Renal pelvis (tissue), 1 donor: ENCODE measurements at regions not wholly inside any gene's neighbourhood (a gene's known extent, or its start where the extent isn't known, plus 50 kb on each side); places are given as distances from the start of the nearest gene placed in this dataset.

Experiments used
- DNase-seq: peaks from one replicate; pipeline ENCODE4 v3.0.0-alpha.2; 2013

GRCh38 chr6:50217841-50218240 lies 168.1 kb upstream of the DEFB112 start:
- DNase-seq, result no peak

DNA sequence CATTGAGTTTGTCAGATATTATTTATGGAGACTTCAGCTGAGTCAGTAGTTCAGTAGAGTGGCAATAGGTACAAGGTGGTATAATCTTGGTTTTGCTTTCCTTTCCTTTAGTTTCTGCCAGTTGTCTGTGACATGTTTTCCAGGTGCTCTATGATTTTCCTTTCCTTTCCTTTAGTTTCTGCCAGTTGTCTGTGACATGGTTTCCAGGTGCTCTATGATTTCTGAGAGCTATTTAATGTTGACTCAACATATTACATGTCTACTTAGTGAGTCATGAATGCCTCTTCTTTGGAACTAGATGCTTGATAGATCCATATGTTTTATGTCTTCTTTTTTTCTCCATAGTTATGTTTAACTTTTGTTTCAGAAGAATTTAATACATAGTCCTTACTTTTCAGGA lies 186.4 kb upstream of the DEFB112 start:
- DNase-seq, result no peak

DNA sequence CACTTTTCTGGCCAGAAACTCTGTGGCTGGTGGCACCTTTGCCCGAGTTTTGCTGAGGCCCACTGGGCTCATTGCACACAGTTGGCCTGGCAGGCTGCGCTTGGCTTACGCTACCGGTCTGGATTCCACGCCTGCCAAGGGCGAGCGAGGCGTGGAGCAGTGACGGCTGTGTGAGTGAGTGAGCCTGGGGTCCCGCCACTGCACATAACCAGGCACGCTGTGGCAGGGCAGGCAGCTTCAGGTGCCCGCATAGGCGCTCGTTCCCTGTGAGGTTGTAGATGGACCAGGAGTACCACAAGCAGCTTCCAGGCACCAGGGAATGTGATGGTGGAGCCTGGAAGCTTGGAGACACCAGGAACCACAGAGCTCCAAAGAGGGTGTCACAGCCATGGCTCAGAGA lies 190.1 kb upstream of the DEFB112 start:
- no peak for DNase-seq

DNA sequence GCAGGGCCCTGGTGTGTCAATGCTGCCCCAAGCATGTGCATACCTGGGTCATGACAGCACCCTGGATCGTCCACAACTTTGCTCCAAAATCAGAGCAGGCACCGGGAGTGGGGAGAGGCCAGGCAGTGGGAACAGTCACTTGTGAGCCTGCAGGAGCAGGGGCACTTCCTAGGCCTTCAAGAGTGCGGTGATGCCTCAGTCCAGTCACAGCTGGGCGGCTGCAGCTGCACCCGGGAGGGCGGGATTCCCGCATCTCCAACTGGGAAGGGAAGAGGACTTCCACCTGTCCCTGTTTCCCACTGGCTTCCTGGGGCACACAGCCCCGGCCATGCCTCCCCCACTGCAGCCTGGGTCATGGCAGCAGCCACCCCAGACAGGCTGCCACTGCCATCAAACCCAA lies 191.3 kb upstream of the DEFB112 start:
- DNase-seq, result no peak

- no peak for DNase-seq
These were observed 199.8 kb upstream of the DEFB112 start for GRCh38 chr6:50249493-50249892.

GRCh38 chr6:50257322-50257721 lies 207.6 kb upstream of the DEFB112 start:
- DNase-seq, result no peak

DNA sequence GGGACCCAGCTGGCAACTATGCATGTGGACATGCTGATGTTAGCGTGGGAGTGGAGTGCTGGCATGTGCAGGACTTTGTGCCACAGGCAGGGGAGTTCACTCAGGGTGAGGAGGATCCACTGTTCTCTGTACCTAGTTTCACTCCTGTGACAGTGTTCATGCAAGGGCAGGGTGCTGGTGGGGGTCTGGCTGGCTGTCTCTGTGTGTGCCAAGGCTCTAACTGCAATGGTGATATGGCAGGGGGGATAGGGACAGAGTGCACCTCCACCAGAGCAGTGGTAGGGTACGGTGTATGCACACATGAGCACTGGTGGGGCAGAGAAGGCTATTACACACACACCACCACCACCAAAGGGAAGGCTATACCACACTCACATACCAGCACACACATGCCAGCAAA lies 210.2 kb upstream of the DEFB112 start:
- DNase-seq, result no peak

DNA sequence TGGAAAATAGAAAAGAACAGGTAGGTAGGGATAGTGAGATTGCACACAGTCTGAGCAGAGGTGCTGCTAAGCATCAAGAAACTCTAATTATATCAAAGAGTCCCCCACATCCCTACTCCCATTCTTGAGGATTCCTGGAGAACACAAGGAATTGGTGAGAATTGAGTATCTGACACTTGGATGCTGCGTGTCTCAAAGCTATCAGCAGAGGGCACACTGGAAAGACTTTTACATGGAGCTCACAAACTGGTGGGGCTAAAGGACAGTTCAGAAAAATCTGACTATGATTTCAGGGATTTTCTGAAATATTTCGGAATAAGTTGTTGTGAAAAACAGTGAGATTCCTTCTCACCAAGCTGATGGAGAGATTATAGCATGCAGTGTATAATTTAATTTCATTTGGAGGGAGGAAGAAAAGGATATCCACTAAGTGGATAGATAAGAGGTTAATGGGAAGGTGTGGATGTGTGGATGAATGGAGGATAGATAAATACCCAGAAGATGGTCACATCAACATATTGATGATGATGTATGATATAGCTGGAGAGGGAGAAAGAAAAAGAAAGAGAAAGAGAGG lies 215.4 kb upstream of the DEFB112 start:
- DNase-seq, result no peak

DNA sequence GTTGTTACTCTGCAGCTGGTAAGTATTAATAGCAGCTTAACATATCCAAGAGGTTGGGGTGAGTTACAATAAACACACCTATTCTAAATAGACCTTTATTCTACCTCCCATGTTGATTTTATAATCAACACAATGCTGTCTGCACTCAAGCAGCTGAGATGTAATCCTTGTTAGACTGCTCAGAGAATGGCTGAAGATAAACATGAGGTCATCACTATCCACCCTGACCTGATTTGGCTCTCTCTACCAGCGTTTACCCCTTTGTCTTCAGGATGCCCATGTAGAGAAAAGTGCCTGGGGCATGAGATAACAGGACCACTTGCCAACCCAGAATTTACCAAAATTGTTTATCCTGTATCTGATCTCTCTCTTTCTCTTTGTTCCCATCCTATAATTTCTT lies 220.7 kb upstream of the DEFB112 start:
- no peak for DNase-seq

DNA sequence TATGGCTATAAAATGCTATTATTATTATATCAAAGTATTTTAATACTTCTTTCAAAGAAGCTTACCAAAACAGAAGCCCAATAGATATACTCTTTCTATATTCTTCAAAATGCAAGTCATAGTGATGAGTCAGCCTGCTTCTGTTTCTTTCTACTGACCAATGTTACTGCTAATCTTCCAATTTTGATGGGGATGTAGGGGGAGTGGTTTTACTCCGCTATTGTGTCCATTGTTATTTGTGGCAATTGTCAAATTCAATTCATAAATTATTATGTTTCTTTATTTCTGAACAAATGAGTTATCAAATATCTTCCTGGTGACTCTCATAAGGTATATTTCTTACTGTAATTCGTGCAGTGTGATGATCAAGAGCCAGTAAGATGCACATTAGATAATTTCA lies 221.5 kb upstream of the DEFB112 start:
- DNase-seq, result no peak

- no peak for DNase-seq
These were observed 222.1 kb upstream of the DEFB112 start for GRCh38 chr6:50271817-50272216.

- DNase-seq, result no peak
These were observed 222.9 kb upstream of the DEFB112 start for GRCh38 chr6:50272611-50273010.

- no peak for DNase-seq
These were observed 227.1 kb upstream of the DEFB112 start for GRCh38 chr6:50276771-50277261.

GRCh38 chr6:50277774-50278173 lies 228.0 kb upstream of the DEFB112 start:
- DNase-seq, result no peak

GRCh38 chr6:50278663-50279062 lies 228.9 kb upstream of the DEFB112 start:
- DNase-seq, result no peak

- DNase-seq, result no peak
These were observed 236.0 kb upstream of the DEFB112 start for GRCh38 chr6:50285735-50286134.

DNA sequence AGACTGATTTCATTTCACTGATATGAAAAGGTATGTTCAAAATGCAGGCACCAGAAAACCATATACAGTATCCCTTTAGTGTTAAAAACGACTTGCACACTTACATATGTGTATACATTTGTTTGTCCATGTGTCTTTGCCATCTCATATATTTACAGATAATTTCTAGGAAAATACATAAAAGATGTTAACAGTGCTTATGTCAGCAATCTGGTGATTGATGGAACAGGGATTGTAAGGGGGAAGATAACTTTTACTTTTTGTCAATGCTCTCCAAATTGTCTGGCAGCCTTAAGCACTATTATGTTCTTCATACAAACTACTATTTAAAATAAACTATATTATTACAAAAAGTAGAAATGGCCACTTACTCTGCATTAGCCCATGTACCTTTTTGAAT lies 238.5 kb upstream of the DEFB112 start:
- no peak for DNase-seq

DNA sequence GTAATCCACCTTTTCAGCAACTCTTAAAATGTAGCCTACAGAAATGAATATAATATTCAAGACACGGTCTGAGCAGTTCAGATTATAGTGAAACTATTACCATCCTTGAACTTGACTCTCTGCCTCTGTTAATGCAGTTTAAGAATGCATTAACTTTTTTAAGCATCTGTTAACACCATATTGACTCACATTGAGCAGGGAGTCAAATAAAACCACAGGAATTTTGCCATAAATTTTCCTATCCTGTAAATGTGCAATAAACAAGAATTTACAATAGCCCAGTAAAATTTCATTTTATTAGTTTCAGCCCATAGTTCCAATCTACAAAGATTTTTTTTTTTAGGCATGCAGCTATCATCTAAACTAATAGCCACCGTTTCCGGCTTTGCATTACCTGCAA lies 239.2 kb upstream of the DEFB112 start:
- DNase-seq, result no peak

DNA sequence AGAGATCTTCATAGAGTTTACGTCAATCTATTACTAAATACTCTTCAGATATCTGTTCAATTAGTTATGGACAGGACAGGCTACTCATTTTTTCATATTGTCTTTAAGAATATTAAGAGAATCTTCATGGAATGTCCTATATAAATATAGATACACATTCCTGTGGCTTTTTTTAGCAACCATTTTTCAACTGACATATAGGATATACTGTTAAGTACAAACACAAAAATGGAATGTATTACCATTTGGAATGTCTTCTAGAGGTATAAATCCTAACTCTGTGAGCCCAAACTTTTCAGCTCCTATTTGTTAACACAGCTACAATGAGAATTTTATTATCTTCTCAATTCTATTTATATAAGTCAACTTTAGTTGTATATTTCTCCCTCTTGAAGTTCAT lies 239.6 kb upstream of the DEFB112 start:
- DNase-seq, result no peak

DNA sequence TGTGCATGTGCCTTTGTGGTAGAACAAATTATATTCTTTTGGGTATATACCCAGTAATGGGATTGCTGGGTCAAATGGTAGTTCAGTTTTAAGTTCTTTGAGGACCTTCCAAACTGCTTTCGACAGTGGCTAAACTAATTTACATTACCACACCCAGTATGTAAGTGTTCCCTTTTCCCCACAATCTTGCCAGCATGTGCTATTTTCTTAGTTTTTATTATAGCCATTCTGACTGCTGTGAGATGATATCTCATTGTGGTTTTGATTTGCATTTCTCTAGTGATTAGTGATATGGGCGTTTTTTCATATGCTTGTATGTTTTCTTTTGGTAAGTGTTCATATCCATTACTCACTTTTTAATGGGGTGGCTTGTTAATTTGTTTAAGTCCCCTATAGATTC lies 251.6 kb upstream of the DEFB112 start:
- DNase-seq, result no peak

- no peak for DNase-seq
These were observed 255.9 kb upstream of the DEFB112 start for GRCh38 chr6:50305660-50306059.

DNA sequence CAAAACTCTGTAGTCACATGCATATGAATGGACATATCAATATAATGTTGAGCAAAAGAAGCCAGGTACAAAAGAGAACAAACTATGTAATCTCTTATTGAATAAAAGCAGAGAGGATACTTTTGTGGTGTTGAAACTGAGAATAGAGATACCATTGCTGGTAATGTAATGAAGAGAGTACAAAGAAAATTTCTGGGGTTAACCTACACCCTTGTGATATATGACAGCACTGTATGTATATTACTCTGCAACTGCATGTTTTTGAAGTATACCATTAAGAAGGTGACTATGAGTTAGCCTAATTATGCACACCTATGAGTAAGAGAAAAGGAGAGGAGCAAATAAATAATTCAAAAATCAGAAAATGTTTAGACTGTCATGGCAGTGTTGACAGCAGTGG lies 268.8 kb upstream of the DEFB112 start:
- DNase-seq, result no peak

DNA sequence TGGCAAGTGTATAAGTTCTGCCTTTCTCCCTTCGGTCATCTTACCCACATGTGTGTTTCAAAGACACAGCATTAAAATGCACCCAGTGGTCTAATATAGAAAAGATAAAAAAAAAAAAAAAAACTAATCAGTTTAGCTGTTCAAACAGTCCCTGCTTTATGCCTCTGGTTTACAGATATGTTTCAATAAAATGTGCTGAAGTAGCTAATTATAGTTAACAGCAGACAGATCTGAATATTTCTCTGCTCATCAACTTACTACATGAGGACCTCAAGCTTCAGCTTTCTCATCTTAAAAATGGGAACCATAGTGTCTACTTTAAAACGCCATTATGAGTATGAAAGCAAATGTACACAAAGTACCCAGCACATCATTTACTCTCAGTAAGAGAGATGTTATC lies 280.6 kb upstream of the DEFB112 start:
- DNase-seq, result no peak

- no peak for DNase-seq
These were observed 281.2 kb upstream of the DEFB112 start for GRCh38 chr6:50330963-50331362.

- DNase-seq, result no peak
These were observed 284.0 kb upstream of the DEFB112 start for GRCh38 chr6:50333696-50334095.
